Skeletal muscle cell (primary cell): ENCODE measurements at regions not wholly inside any gene's neighbourhood (a gene's known extent, or its start where the extent isn't known, plus 50 kb on each side); places are given as distances from the start of the nearest gene placed in this dataset.
A peak's percentile ranks its signal among the peaks of the same experiment; 100 is the strongest.

Experiments
- DNase-seq: peaks from one replicate; pipeline ENCODE4 v3.0.0-alpha.2; 2010; ENCODE audit warnings: low read depth
- H3K4me3 ChIP-seq: 2 replicates; pipeline ENCODE4 v1.5.1; 2011; ENCODE audit warnings: low read depth, mild to moderate bottlenecking, control low read depth, low read length, moderate library complexity

GRCh38 chr1:101102426-101103156, 77.0 kb upstream of the DPH5 start:
- no peak for DNase-seq
- no peak overlapping the region for H3K4me3 ChIP-seq

- DNase-seq = peak; percentile 8
- no peak overlapping the region for H3K4me3 ChIP-seq
Measured at GRCh38 chr1:101101360-101101759, 75.8 kb upstream of the DPH5 start.

- H3K4me3 ChIP-seq = no peak overlapping the region
- DNase-seq = no peak
Measured at GRCh38 chr1:101100674-101101073, 75.1 kb upstream of the DPH5 start.

GRCh38 chr1:101098907-101099306, 73.3 kb upstream of the DPH5 start:
- DNase-seq = no peak
- no peak overlapping the region for H3K4me3 ChIP-seq

GRCh38 chr1:101098327-101098726, 72.7 kb upstream of the DPH5 start:
- H3K4me3 ChIP-seq = no peak overlapping the region
- no peak for DNase-seq

GRCh38 chr1:101089613-101090338, 64.2 kb upstream of the DPH5 start:
- no peak for DNase-seq
- no peak overlapping the region for H3K4me3 ChIP-seq

GRCh38 chr1:101088431-101088830, 62.8 kb upstream of the DPH5 start:
- no peak for DNase-seq
- no peak overlapping the region for H3K4me3 ChIP-seq

- DNase-seq = no peak
- H3K4me3 ChIP-seq = no peak overlapping the region
Measured at GRCh38 chr1:101086783-101087182, 61.2 kb upstream of the DPH5 start.

GRCh38 chr1:101081496-101082488, 56.2 kb upstream of the DPH5 start:
- no peak for DNase-seq

GRCh38 chr1:101080859-101081258, 55.3 kb upstream of the DPH5 start:
- no peak overlapping the region for H3K4me3 ChIP-seq
- no peak for DNase-seq

More at GRCh38 chr1:101081496-101082488, 56.2 kb upstream of the DPH5 start:
- no peak overlapping the region for H3K4me3 ChIP-seq

- H3K4me3 ChIP-seq = no peak overlapping the region
- no peak for DNase-seq
Measured at GRCh38 chr1:101079341-101079740, 53.8 kb upstream of the DPH5 start.

- no peak for DNase-seq
- H3K4me3 ChIP-seq = no peak overlapping the region
Measured at GRCh38 chr1:101077849-101078248, 52.3 kb upstream of the DPH5 start.

GRCh38 chr1:101075926-101076325, 50.3 kb upstream of the DPH5 start:
- no peak for DNase-seq
- no peak overlapping the region for H3K4me3 ChIP-seq
